K562 (cell line): ENCODE measurements at regions not wholly inside any gene's neighbourhood (a gene's known extent, or its start where the extent isn't known, plus 50 kb on each side); places are given as distances from the start of the nearest gene placed in this dataset.

Experiments used
- ATAC-seq: fragments of 200-7000 bp; cut with Tn5 transposase; 3 replicates; pipeline ENCODE4 v1.9.1; 2020; ENCODE audit warnings: moderate library complexity
- BruUV-seq: library from RNA; stranded (reverse); fragments of 400-500 nt; replicated peaks from 2 replicates; lab custom pipeline; 2021; lab: Mats Ljungman, UMichigan
- CTCF ChIA-PET: fragments of 300-600 bp; formaldehyde crosslinking; extraction: SDS; loops from one replicate; lab custom pipeline; 2021; ENCODE audit warnings: low intra/inter-chr PET ratio; lab: Yijun Ruan, JAX
- POLR2A ChIA-PET: fragments of 300-600, 350-650 bp; sonication (Branson Sonifier 250); formaldehyde crosslinking; extraction: SDS; loops from one replicate; lab custom pipeline; 2021; ENCODE audit warnings: antibody characterized with exemption, inconsistent platforms; lab: Yijun Ruan, JAX
- DNase-seq, 4 experiments: peaks; one replicate each; pipeline versions ENCODE4 v3.0.0 to v3.0.0-alpha.2; 2011 to 2018; ENCODE audit warnings: low spot score in 3 of 4, mixed read lengths in 3 of 4; ENCODE audit errors: extremely low read depth in 1 of 4
- FAIRE-seq: peaks from 2 replicates; lab custom pipeline; 2011; peaks lifted over from hg19 to GRCh38; lab: Jason Lieb, UNC
- H2AFZ ChIP-seq: 2 replicates; pipeline ENCODE4 v1.6.0; 2011; ENCODE audit warnings: low read depth, low read length, control low read depth, inconsistent platforms
- H3K27ac ChIP-seq: fragments of 200-600 bp; 3 replicates; pipeline ENCODE4 v1.8.0; 2011; ENCODE audit warnings: low read depth, mild to moderate bottlenecking, control low read depth, inconsistent platforms, low read length, moderate library complexity, mixed read lengths; ENCODE audit errors: extremely low read depth
- H3K27me3 ChIP-seq, 2 experiments: fragments of 300-600 bp in 1 of 2; 2 replicates in 1 of 2; 3 replicates in 1 of 2; pipeline versions ENCODE4 v1.6.0 to v1.8.0; 2011; ENCODE audit warnings: inconsistent platforms in 2 of 2, low read length in 2 of 2, mild to moderate bottlenecking in 1 of 2, mixed read lengths in 1 of 2, moderate library complexity in 1 of 2; ENCODE audit not compliant: control insufficient read depth in 2 of 2, insufficient read depth in 2 of 2
- H3K36me3 ChIP-seq: fragments of 300-600 bp; 3 replicates; pipeline ENCODE4 v1.8.0; 2011; ENCODE audit warnings: mild to moderate bottlenecking, low read length, inconsistent platforms; ENCODE audit not compliant: control insufficient read depth, insufficient read depth
- H3K4me1 ChIP-seq, 2 experiments: fragments of 200-600 bp in 1 of 2; replicated peaks in 1 of 2; 2 replicates in 1 of 2; 3 replicates in 1 of 2; pipeline versions ENCODE4 v1.5.1 to v1.8.0; 2011; ENCODE audit warnings: inconsistent platforms in 2 of 2, low read length in 2 of 2, mild to moderate bottlenecking in 1 of 2, mixed read lengths in 1 of 2, moderate library complexity in 1 of 2; ENCODE audit not compliant: control insufficient read depth in 2 of 2, insufficient read depth in 2 of 2
- H3K4me2 ChIP-seq: 2 replicates; pipeline ENCODE4 v1.6.1; 2011; ENCODE audit warnings: low read length, control low read depth, inconsistent platforms, mixed read lengths; ENCODE audit not compliant: insufficient read depth
- H3K4me3 ChIP-seq: fragments of 200-600 bp; sonication (generic), shearing (Covaris generic); 2 replicates; pipeline ENCODE4 v1.5.1; 2016; ENCODE audit warnings: control low read depth, inconsistent platforms
- H3K79me2 ChIP-seq: fragments of 200-600 bp; 3 replicates; pipeline ENCODE4 v1.8.0; 2011; ENCODE audit warnings: low read length, inconsistent platforms; ENCODE audit not compliant: control insufficient read depth, insufficient read depth
- H3K9ac ChIP-seq, 2 experiments: 2 replicates each; pipeline versions ENCODE4 v1.6.0 to v1.6.1; 2011; ENCODE audit warnings: low read depth in 2 of 2, low read length in 2 of 2, control low read depth in 1 of 2, inconsistent platforms in 1 of 2, mild to moderate bottlenecking in 1 of 2, mixed read lengths in 1 of 2; ENCODE audit not compliant: insufficient read depth in 1 of 2
- H3K9me1 ChIP-seq: one replicate; pipeline ENCODE4 v1.6.0; 2011; ENCODE audit warnings: inconsistent platforms, mild to moderate bottlenecking, low read length, moderate library complexity; ENCODE audit not compliant: control insufficient read depth, insufficient read depth
- H3K9me3 ChIP-seq: replicated peaks from 2 replicates; pipeline ENCODE4 v1.5.1; 2011; ENCODE audit warnings: low read depth, low read length, inconsistent platforms; ENCODE audit not compliant: control insufficient read depth, insufficient read depth
- H4K20me1 ChIP-seq: replicated peaks from 2 replicates; pipeline ENCODE4 v1.6.1; 2011; ENCODE audit warnings: low read length, inconsistent platforms, mixed read lengths; ENCODE audit not compliant: control insufficient read depth, insufficient read depth
- CBX1 ChIP-seq: sonication (generic); IDR thresholded peaks from 2 replicates; pipeline ENCODE4 v1.6.1; 2016; ENCODE audit warnings: antibody characterized with exemption, low read depth, mild to moderate bottlenecking
- CHD1 ChIP-seq: fragments of 200-600 bp; sonication (generic); IDR thresholded peaks from one replicate; pipeline ENCODE4 v1.6.1; 2012; ENCODE audit warnings: mild to moderate bottlenecking, moderate library complexity, low read length, inconsistent platforms
- GABPB1 ChIP-seq: sonication (generic); formaldehyde crosslinking; IDR thresholded peaks from 2 replicates; pipeline ENCODE4 v1.8.0; 2022; ENCODE audit warnings: mild to moderate bottlenecking, missing genetic modification reagents
- GTF2A2 ChIP-seq: IDR thresholded peaks from 2 replicates; pipeline ENCODE4 v1.6.1; 2016; ENCODE audit warnings: mild to moderate bottlenecking, missing genetic modification characterization, missing compliant biosample characterization
- MCM7 ChIP-seq, 2 experiments: fragments of 450-650 bp; IDR thresholded peaks; 2 replicates each; pipeline ENCODE4 v1.6.1; 2016 to 2018
- MED1 ChIP-seq: sonication (generic); formaldehyde crosslinking; IDR thresholded peaks from 2 replicates; pipeline ENCODE4 v1.8.1; 2023; ENCODE audit warnings: missing genetic modification reagents, borderline replicate concordance
- RFX5 ChIP-seq: IDR thresholded peaks from 2 replicates; pipeline ENCODE4 v1.6.1; 2011; ENCODE audit warnings: low read depth, mild to moderate bottlenecking, improper control_type of control experiment, low read length
- RUNX1 ChIP-seq: sonication (generic); IDR thresholded peaks from 2 replicates; pipeline ENCODE4 v1.6.1; 2016; ENCODE audit warnings: antibody characterized with exemption, low read depth
- STAG1 ChIP-seq: sonication (generic); formaldehyde crosslinking; IDR thresholded peaks from 2 replicates; pipeline ENCODE4 v1.5.0; 2020; ENCODE audit warnings: missing genetic modification reagents, borderline replicate concordance
- TOE1 ChIP-seq, 2 experiments: fragments of 450-650 bp in 1 of 2; sonication (generic) in 1 of 2; formaldehyde crosslinking in 1 of 2; IDR thresholded peaks; 2 replicates each; pipeline versions ENCODE4 v1.7.1 to v1.8.0; 2016 to 2022; ENCODE audit warnings: borderline replicate concordance in 2 of 2, mild to moderate bottlenecking in 2 of 2, antibody characterized with exemption in 1 of 2, inconsistent platforms in 1 of 2, low read depth in 1 of 2, missing genetic modification reagents in 1 of 2, moderate library complexity in 1 of 2
- ZNF347 ChIP-seq: fragments of 450-650 bp; formaldehyde crosslinking; IDR thresholded peaks from 2 replicates; pipeline ENCODE4 v1.4.0; 2020; ENCODE audit warnings: low read depth, mild to moderate bottlenecking, moderate library complexity
- ZNF408 ChIP-seq: fragments of 250-450 bp; sonication (Bioruptor Pico); IDR thresholded peaks from 2 replicates; pipeline ENCODE4 v1.4.0; 2020; ENCODE audit warnings: low read depth, mild to moderate bottlenecking, moderate library complexity
- ZNF583 ChIP-seq: fragments of 250-450 bp; sonication (Bioruptor Pico); IDR thresholded peaks from 2 replicates; pipeline ENCODE4 v1.4.0; 2020
- ZNF76 ChIP-seq: fragments of 250-450 bp; sonication (Bioruptor Pico); IDR thresholded peaks from 2 replicates; pipeline ENCODE4 v1.4.0; 2020; ENCODE audit warnings: mild to moderate bottlenecking, moderate library complexity, borderline replicate concordance
- in situ Hi-C: fragments of 300-500 bp; cut with MboI; formaldehyde crosslinking; loops from 4 replicates; pipeline ENCODE4 v1.15.0; 2018; ENCODE audit warnings: inconsistent platforms, mixed read lengths
- intact Hi-C: fragments of 100-400 bp; cut with micrococcal nuclease; formaldehyde crosslinking; loops from 2 replicates; pipeline ENCODE4 v1.14.2; 2022
- TF ChIP-seq, protein P1 (sequence below): sonication (generic); formaldehyde crosslinking; IDR thresholded peaks from 2 replicates; pipeline ENCODE4 v1.8.1; 2023; ENCODE audit warnings: mild to moderate bottlenecking, missing genetic modification reagents
- TF ChIP-seq, protein P2 (sequence below), 2 experiments: fragments of 250-450 bp in 1 of 2; fragments of 450-650 bp in 1 of 2; sonication (Bioruptor Pico) in 1 of 2; IDR thresholded peaks; 2 replicates each; pipeline versions ENCODE4 v1.6.1 to v1.8.0; 2016 to 2021; ENCODE audit warnings: mild to moderate bottlenecking in 2 of 2, moderate library complexity in 2 of 2, missing compliant biosample characterization in 1 of 2, missing genetic modification characterization in 1 of 2
- TF ChIP-seq, protein P3 (sequence below): fragments of 450-650 bp; formaldehyde crosslinking; IDR thresholded peaks from 2 replicates; pipeline ENCODE4 v1.4.0; 2022; ENCODE audit warnings: missing genetic modification characterization
- TF ChIP-seq, protein P4 (sequence below): fragments of 250-450 bp; sonication (Bioruptor Pico); IDR thresholded peaks from 2 replicates; pipeline ENCODE4 v1.8.0; 2022; ENCODE audit warnings: moderate library complexity, mild to moderate bottlenecking, inconsistent platforms

DNA sequence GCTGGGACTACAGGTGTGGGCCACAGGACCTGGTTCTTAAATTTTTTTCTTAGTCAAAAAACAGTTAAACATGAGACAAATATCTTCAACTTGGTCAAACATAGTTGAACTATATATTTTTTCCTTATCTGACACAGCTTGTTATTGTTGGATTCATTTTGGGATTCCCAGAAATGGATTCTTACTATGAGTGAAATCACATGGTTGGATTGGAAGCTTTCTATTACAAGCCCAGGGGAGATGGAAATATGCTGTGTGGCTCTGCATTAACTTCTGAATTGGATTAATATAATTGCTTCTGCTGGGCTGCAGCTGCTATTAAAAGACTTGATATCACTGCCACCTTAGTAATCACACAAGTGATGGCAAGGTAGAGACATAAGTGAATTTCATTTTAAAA lies 126.4 kb upstream of the DUSP22 start:
- Histone ChIP-seq H3K9me1 (no peaks in the 10 kb centered on the region), H2AFZ (no peak overlapping the region), H3K27ac (no peak overlapping the region), H3K27me3 (no peaks in the 10 kb centered on the region; a peak in 2 of 5 replicates), H3K4me1 (no peaks in the 10 kb centered on the region), H3K79me2 (no peaks in the 10 kb centered on the region), H3K9me3 (no peaks in the 10 kb centered on the region), H3K36me3 (no peaks in the 10 kb centered on the region), H3K4me2 (no peak overlapping the region), H3K9ac (no peak overlapping the region), H4K20me1 (no peaks in the 10 kb centered on the region), H3K4me3 (no peak overlapping the region)
- in situ Hi-C loops: no loop called here
- ChIA-PET POLR2A (interaction anchor here (0.7 kb wide), 1 partner anchor 15 kb away, joined by 3 read pairs; no protein-coding TSS in a partner anchor), CTCF (no interaction called here)
- FAIRE-seq: no peak
- no peak for DNase-seq
- no TSS peak for BruUV-seq
- no peak for ATAC-seq
- intact Hi-C loops: no loop called here
- TF ChIP-seq GTF2A2 (tag) (no peak), ZNF583 (CRISPR knock-in tag) (no peak), GABPB1 (CRISPR knock-in tag) (no peak), STAG1 (CRISPR knock-in tag) (no peak), ZNF408 (CRISPR knock-in tag) (no peak), RFX5 (no peak), TOE1 (IDR thresholded peaks at IDR 0.05; ENCODE audit: borderline replicate concordance) (no peak), TOE1 (CRISPR knock-in tag; IDR thresholded peaks at IDR 0.05; ENCODE audit: borderline replicate concordance, low read depth) (no peak), RUNX1 (no peak), ZNF76 (CRISPR knock-in tag) (no peak), CBX1 (no peak), CHD1 (no peak), MED1 (CRISPR knock-in tag) (no peak), MCM7 (IDR thresholded peaks at IDR 0.05) (no peak), ZNF347 (CRISPR knock-in tag) (no peak)
- TF ChIP-seq, protein P1, sequence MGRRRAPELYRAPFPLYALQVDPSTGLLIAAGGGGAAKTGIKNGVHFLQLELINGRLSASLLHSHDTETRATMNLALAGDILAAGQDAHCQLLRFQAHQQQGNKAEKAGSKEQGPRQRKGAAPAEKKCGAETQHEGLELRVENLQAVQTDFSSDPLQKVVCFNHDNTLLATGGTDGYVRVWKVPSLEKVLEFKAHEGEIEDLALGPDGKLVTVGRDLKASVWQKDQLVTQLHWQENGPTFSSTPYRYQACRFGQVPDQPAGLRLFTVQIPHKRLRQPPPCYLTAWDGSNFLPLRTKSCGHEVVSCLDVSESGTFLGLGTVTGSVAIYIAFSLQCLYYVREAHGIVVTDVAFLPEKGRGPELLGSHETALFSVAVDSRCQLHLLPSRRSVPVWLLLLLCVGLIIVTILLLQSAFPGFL (CRISPR knock-in tag): no peak
- TF ChIP-seq, protein P2, sequence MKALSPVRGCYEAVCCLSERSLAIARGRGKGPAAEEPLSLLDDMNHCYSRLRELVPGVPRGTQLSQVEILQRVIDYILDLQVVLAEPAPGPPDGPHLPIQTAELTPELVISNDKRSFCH (CRISPR knock-in tag; IDR thresholded peaks at IDR 0.05): no peak
- TF ChIP-seq, protein P2 (tag; IDR thresholded peaks at IDR 0.05): no peak
- TF ChIP-seq, protein P3, sequence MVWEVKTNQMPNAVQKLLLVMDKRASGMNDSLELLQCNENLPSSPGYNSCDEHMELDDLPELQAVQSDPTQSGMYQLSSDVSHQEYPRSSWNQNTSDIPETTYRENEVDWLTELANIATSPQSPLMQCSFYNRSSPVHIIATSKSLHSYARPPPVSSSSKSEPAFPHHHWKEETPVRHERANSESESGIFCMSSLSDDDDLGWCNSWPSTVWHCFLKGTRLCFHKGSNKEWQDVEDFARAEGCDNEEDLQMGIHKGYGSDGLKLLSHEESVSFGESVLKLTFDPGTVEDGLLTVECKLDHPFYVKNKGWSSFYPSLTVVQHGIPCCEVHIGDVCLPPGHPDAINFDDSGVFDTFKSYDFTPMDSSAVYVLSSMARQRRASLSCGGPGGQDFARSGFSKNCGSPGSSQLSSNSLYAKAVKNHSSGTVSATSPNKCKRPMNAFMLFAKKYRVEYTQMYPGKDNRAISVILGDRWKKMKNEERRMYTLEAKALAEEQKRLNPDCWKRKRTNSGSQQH (CRISPR knock-in tag): no peak
- TF ChIP-seq, protein P4, sequence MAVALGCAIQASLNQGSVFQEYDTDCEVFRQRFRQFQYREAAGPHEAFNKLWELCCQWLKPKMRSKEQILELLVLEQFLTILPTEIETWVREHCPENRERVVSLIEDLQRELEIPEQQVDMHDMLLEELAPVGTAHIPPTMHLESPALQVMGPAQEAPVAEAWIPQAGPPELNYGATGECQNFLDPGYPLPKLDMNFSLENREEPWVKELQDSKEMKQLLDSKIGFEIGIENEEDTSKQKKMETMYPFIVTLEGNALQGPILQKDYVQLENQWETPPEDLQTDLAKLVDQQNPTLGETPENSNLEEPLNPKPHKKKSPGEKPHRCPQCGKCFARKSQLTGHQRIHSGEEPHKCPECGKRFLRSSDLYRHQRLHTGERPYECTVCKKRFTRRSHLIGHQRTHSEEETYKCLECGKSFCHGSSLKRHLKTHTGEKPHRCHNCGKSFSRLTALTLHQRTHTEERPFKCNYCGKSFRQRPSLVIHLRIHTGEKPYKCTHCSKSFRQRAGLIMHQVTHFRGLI (CRISPR knock-in tag): no peak
